HUES64 (cell line): ENCODE measurements at regions not wholly inside any gene's neighbourhood (a gene's known extent, or its start where the extent isn't known, plus 50 kb on each side); places are given as distances from the start of the nearest gene placed in this dataset.
"Not testable (repeated sequence)": the region's sequence is repeated elsewhere in the genome, so short reads cannot be mapped to it uniquely, and the experiment has no call there.

ENCODE experiments used
- H3K27ac ChIP-seq: 2 replicates; pipeline ENCODE4 v1.7.0; 2013; ENCODE audit warnings: low read depth, low read length, inconsistent platforms
- H3K27me3 ChIP-seq: 2 replicates; pipeline ENCODE4 v1.6.1; 2013; ENCODE audit warnings: mild to moderate bottlenecking, low read length; ENCODE audit not compliant: insufficient read depth
- H3K36me3 ChIP-seq: 2 replicates; pipeline ENCODE4 v1.6.1; 2013; ENCODE audit warnings: mild to moderate bottlenecking, low read length; ENCODE audit not compliant: insufficient read depth
- H3K4me1 ChIP-seq: 2 replicates; pipeline ENCODE4 v1.6.1; 2013; ENCODE audit warnings: mild to moderate bottlenecking, low read length, moderate library complexity; ENCODE audit not compliant: insufficient read depth
- H3K4me3 ChIP-seq: 2 replicates; pipeline ENCODE4 v1.5.1; 2013; ENCODE audit warnings: mild to moderate bottlenecking, low read length, moderate library complexity
- H3K9ac ChIP-seq: 2 replicates; pipeline ENCODE4 v1.6.1; 2013; ENCODE audit warnings: mild to moderate bottlenecking, low read depth, low read length
- H3K9me3 ChIP-seq: 2 replicates; pipeline ENCODE4 v1.6.1; 2013; ENCODE audit warnings: low read depth, low read length; ENCODE audit not compliant: insufficient read depth
- WGBS: fragments of 150-250, 120-280 bp; methylation state at CpG from one replicate; pipeline ENCODE4 v1.1.7; 2013; ENCODE audit warnings: missing lambda C conversion rate; 5-methylcytosine and 5-hydroxymethylcytosine counted together

DNA sequence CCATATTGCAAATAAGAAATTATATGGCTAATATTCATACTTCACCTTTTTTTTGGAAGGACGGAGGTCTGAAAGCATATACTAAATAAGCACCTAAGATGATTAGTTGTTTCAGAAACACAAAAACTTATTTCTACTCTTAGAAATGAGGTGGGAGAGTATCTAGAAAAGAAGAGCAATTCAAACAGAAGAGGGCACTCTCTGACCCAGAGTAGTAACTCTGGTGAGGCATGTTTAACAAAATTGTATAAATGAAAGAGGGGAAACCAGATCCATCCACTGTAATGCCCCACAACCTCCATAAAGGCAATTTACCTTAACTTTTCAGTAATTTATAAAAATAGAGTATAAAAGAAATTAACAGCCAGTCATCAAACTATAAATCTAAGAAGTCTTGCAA is 669.6 kb upstream of the VRK2 start:
- no peaks in the 10 kb centered on the region for H3K36me3 ChIP-seq
- WGBS, result no CpG with 5 or more reads among the region's 1 CpG
- H3K4me1 ChIP-seq, result no peaks in the 10 kb centered on the region
- no peak overlapping the region for H3K9ac ChIP-seq
- H3K9me3 ChIP-seq, result no peaks in the 10 kb centered on the region
- no peak overlapping the region for H3K4me3 ChIP-seq
- H3K27me3 ChIP-seq, result no peaks in the 10 kb centered on the region
- no peak overlapping the region for H3K27ac ChIP-seq

DNA sequence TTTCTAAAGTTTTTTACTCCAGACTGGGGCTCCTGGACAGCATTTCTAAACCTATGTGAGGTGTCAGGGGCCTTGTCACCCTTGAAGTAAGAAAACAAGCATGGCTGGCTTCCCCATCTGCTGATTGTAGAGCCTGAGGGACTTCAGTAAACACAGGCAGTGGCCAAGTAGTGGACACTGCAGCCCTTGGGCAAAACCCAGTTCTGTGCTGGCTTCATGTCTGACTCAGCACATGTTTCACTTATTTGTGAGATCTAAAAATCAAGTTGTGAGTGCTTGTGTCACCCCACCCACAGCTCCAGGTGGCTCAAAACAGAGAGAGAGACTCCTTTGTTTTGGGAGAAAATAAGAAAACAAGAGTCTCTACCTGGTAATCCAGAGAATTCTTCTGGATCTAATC is 660.3 kb upstream of the VRK2 start:
- Histone ChIP-seq H3K27ac (no peak overlapping the region), H3K27me3 (no peaks in the 10 kb centered on the region), H3K9ac (no peak overlapping the region), H3K9me3 (no peaks in the 10 kb centered on the region), H3K4me1 (no peaks in the 10 kb centered on the region), H3K4me3 (no peak overlapping the region), H3K36me3 (no peaks in the 10 kb centered on the region)

DNA sequence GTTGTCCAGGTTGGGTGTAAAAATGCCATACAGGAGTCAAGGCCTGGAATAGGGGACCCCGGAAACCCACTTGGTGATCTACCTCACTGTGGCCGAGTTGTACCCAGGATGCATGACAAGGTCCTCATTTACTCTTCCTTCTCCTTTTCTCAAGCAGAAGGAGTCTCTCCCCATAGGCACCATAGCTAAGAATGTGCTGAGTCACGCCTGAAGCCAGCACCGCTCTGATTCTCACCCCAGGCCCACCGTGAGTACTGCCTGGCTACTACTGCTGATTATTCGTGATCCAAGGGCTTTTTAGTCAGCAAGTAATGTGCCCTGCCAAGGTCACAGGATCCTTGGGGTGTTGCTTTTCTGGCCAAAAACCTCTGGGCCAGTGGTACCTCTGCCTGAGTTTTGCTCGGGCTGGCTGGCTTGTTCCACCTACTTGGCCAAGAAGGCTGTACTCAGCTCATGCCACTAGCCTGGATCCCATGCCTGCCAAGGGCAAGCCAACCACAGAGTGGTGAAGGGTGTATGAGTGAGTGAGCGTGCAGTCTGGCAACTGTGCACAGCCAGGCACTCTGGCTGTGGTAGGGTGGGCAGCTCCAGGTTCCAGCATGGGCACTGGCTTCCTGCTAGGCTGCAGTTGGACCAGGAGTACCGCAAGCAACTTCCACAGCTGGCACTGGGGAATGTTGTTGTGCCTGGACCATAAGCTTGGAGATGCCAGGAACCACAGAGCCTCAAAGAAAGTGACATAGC is 650.1 kb upstream of the VRK2 start:
- 91% methylated on average over 9 of the region's 9 CpGs for WGBS

DNA sequence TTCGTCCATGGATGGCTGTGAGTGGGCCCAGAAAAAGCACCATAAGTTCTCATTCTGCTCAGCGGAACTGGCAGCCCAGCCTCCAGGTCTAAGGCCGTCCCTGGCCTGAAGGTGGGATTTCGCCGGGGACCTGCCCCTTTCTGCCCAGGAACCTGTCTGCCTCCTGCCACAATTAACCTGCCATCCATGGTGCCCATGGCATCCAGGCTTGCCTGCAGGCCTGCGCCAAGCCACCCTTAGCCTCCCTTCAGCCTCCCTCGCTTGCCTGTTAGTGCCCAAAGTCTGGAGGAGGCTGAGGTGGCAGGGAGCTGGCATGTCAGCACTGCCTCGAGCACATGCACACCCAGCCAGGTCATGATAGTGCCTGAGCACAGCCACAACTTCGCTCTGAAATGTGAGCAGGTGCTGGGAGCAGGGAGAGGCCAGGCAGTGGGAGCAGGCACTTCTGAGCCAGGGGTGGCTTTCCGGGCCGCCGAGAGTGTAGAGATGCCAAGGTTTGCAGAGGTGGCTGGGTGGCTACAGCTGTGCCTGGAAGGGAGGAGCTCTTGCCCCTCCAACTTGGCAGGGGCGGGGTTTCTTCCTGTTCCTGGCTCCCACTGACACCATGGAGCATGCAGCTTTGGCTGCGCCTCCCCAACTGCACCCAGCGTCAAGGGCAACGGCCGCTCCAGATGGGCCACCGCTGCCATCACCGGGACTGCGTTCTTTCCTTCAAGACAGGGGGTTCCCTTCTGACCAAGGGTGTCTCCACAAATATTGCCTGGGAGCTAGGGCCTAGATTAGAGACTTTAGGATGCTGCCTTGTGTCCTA is 648.9 kb upstream of the VRK2 start:
- no peak overlapping the region for H3K4me3 ChIP-seq
- 93% methylated on average over 20 of the region's 20 CpGs for WGBS
- no peak overlapping the region for H3K27ac ChIP-seq
- no peaks in the 10 kb centered on the region for H3K27me3 ChIP-seq
- no peaks in the 10 kb centered on the region for H3K9me3 ChIP-seq
- no peaks in the 10 kb centered on the region for H3K36me3 ChIP-seq
- H3K9ac ChIP-seq, result no peak overlapping the region
- H3K4me1 ChIP-seq, result no peaks in the 10 kb centered on the region

More for the DNA sequence above, 650.1 kb upstream of the VRK2 start:
- Histone ChIP-seq H3K9me3 (no peaks in the 10 kb centered on the region), H3K27me3 (no peaks in the 10 kb centered on the region), H3K9ac (no peak overlapping the region), H3K4me3 (no peak overlapping the region), H3K27ac (no peak overlapping the region), H3K36me3 (no peaks in the 10 kb centered on the region), H3K4me1 (no peaks in the 10 kb centered on the region)

GRCh38 chr2:57399057-57399456 is 647.5 kb upstream of the VRK2 start:
- H3K4me1 ChIP-seq, result no peaks in the 10 kb centered on the region
- WGBS, result 97% methylated on average over 5 of the region's 5 CpGs
- no peak overlapping the region for H3K9ac ChIP-seq
- no peaks in the 10 kb centered on the region for H3K27me3 ChIP-seq
- no peak overlapping the region for H3K27ac ChIP-seq
- no peak overlapping the region for H3K4me3 ChIP-seq
- no peaks in the 10 kb centered on the region for H3K36me3 ChIP-seq
- no peaks in the 10 kb centered on the region for H3K9me3 ChIP-seq

DNA sequence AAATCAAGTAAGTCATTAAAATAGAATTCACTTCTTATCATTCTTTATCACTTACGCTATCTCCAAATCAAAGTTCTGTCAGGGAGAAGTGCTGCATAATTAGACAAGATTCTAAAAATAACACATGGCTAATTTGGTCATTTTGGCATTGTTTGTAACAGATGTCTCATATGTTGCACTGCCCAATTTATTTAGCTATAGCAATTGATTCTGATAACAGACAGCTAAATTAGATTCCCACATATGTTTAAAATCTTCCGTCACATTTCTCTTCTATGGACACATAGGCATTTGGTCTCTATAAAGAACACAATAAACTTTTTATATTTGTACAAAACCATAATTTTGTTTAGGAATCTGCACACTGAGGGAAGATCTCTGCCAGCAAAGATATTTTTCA is 644.5 kb upstream of the VRK2 start:
- Histone ChIP-seq H3K27me3 (no peaks in the 10 kb centered on the region), H3K9me3 (no peaks in the 10 kb centered on the region), H3K27ac (no peak overlapping the region), H3K36me3 (no peaks in the 10 kb centered on the region), H3K4me1 (peaks cover 2% of the 10 kb centered on the region; the same call in 1 of the 2 replicates), H3K4me3 (no peak overlapping the region), H3K9ac (no peak overlapping the region)
- 100% methylated on average over 1 of the region's 2 CpGs for WGBS

DNA sequence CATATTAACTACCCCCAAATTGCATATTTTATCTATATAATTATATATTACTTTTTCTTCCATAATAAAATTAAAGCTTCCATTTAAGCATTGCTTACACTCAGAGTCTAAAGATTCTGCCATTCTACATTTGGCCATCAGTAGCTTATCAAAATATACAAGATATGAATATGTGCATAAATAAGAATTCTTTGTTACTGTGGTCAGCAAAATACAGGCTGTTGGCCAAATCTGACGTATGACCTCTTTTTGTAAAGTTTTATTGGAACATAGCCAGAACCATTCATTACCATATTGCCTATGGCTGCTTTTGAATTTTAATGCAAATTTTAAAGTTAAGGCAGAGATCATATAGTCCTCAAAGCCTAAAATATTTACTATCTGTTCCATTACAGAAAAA is 643.9 kb upstream of the VRK2 start:
- H3K27ac ChIP-seq, result no peak overlapping the region
- H3K9me3 ChIP-seq, result no peaks in the 10 kb centered on the region
- no peaks in the 10 kb centered on the region for H3K36me3 ChIP-seq
- H3K4me3 ChIP-seq, result no peak overlapping the region
- H3K9ac ChIP-seq, result no peak overlapping the region
- peaks cover 8% of the 10 kb centered on the region; the same call in 1 of the 2 replicates for H3K4me1 ChIP-seq
- H3K27me3 ChIP-seq, result no peaks in the 10 kb centered on the region
- 100% methylated on average over 1 of the region's 1 CpG for WGBS

DNA sequence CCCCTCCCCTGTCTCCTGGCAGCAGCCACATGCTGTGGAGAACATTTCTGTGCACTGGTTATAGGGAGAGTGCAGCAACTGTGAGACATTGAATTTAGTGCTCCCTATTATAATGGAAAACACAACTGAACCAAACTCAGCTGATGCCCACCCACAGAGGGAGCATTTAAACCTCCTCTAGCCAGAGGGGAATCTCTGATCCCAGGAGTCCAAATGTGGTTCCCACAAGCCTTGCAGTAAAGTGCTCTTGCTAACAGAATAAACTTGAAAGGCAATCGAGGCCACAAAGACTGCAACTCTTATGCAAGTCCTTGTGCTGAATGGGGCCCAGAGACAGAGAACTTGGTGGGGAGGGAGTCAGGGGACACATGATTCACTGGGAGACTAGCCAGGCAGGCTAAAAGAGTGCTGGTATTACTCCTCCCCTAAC is 638.8 kb upstream of the VRK2 start:
- no peaks in the 10 kb centered on the region; the same call in 1 of the 2 replicates for H3K9me3 ChIP-seq
- WGBS, result 20% methylated on average over 1 of the region's 1 CpG
- H3K36me3 ChIP-seq, result no peaks in the 10 kb centered on the region
- no peak overlapping the region for H3K4me3 ChIP-seq
- H3K27ac ChIP-seq, result peak overlapping the region; percentile 33; the same call in 1 of the 2 replicates
- H3K4me1 ChIP-seq, result peaks cover 18% of the 10 kb centered on the region
- no peaks in the 10 kb centered on the region for H3K27me3 ChIP-seq
- H3K9ac ChIP-seq, result no peak overlapping the region

GRCh38 chr2:57408587-57408986 is 638.0 kb upstream of the VRK2 start:
- 95% methylated on average over 1 of the region's 1 CpG for WGBS
- H3K9ac ChIP-seq, result no peak overlapping the region
- H3K4me3 ChIP-seq, result no peak overlapping the region
- H3K9me3 ChIP-seq, result peaks cover 2% of the 10 kb centered on the region; the same call in 1 of the 2 replicates
- peaks cover 18% of the 10 kb centered on the region for H3K4me1 ChIP-seq
- H3K27ac ChIP-seq, result no peak overlapping the region
- H3K36me3 ChIP-seq, result no peaks in the 10 kb centered on the region
- no peaks in the 10 kb centered on the region for H3K27me3 ChIP-seq

DNA sequence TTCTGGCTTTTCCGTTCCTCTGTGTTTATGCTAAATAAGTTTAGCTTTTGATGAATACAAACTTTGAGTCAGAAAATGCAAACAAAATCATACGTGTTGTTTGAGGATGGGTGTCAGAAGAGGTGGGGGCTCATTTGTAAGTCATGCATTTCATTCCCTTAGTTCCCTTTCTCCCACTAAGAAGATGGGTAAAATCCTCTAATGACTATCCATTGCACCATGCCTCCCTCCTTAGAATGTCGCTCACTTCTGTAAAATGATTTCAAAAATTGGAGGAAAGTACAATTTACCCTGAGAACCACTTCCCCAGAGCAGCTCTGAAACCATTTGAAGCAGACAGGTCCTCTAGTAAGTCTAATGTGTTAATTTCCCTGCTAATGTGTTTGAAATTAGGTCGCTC is 629.6 kb upstream of the VRK2 start:
- H3K9ac ChIP-seq, result no peak overlapping the region
- 90% methylated on average over 4 of the region's 4 CpGs for WGBS
- H3K27ac ChIP-seq, result no peak overlapping the region
- H3K4me1 ChIP-seq, result peaks cover 4% of the 10 kb centered on the region; the same call in 1 of the 2 replicates
- H3K9me3 ChIP-seq, result peaks cover 4% of the 10 kb centered on the region; the same call in 1 of the 2 replicates
- H3K4me3 ChIP-seq, result no peak overlapping the region
- H3K27me3 ChIP-seq, result no peaks in the 10 kb centered on the region
- H3K36me3 ChIP-seq, result no peaks in the 10 kb centered on the region

DNA sequence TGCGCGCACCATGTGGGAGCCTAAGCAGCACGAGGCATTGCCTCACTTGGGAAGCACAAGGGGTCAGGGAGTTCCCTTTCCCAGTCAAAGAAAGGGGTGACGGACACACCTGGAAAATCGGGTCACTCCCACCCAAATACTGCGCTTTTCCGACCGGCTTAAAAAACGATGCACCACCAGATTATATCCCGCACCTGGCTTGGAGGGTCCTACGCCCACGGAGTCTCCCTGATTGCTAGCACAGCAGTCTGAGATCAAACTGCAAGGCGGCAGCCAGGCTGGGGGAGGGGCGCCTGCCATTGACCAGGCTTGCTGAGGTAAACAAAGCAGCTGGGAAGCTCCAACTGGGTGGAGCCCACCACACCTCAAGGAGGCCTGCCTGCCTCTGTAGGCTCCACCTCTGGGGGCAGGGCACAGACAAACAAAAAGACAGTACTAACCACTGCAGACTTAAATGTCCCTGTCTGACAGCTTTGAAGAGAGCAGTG is 627.7 kb upstream of the VRK2 start:
- H3K4me3 ChIP-seq, H3K36me3 ChIP-seq, H3K9ac ChIP-seq, H3K9me3 ChIP-seq, H3K27me3 ChIP-seq, H3K27ac ChIP-seq, H3K4me1 ChIP-seq: not testable (repeated sequence)
- 71% methylated on average over 14 of the region's 14 CpGs for WGBS
